ENCODE measurements at regions not wholly inside any gene's neighbourhood (a gene's known extent, or its start where the extent isn't known, plus 50 kb on each side); places are given as distances from the start of the nearest gene placed in this dataset.
A peak's percentile ranks its signal among the peaks of the same experiment; 100 is the strongest.
"Not testable (repeated sequence)": the region's sequence is repeated elsewhere in the genome, so short reads cannot be mapped to it uniquely, and the experiment has no call there.

DNA sequence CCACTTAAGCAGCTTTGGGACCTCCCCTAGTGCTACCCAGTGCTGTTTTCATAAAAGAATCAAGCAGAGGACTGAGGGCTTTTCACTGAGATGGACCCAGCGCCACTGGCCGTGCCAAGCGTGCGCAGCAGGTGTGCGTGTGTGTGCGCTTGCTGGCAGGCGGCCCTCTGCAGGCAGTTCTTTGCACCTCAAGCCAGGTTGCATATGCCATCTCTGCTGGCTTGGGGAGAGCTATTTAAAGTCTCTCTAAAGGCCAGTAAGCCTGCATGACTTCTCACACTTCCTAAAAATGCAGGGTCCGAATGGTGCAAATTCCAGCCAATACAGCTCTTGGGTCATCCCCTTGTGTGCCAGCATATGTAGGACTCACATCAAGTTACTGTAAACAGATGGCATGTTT, 255.5 kb downstream of the RNF152 start:
- Histone ChIP-seq H3K4me1 (ENCODE audit: control insufficient read depth, insufficient read depth, low read length) (peaks cover 20% of the 10 kb centered on the region), H3K27me3 (ENCODE audit: control insufficient read depth, insufficient read depth, low read length) (peaks cover 23% of the 10 kb centered on the region), H3K9ac (ENCODE audit: low read depth, low read length) (no peak overlapping the region), H3K36me3 (ENCODE audit: control insufficient read depth, insufficient read depth, low read length) (no peaks in the 10 kb centered on the region), H3K4me3 (ENCODE audit: low read depth, low read length) (no peak overlapping the region), H3K9me3 (ENCODE audit: control insufficient read depth, insufficient read depth, low read length) (no peaks in the 10 kb centered on the region)

DNA sequence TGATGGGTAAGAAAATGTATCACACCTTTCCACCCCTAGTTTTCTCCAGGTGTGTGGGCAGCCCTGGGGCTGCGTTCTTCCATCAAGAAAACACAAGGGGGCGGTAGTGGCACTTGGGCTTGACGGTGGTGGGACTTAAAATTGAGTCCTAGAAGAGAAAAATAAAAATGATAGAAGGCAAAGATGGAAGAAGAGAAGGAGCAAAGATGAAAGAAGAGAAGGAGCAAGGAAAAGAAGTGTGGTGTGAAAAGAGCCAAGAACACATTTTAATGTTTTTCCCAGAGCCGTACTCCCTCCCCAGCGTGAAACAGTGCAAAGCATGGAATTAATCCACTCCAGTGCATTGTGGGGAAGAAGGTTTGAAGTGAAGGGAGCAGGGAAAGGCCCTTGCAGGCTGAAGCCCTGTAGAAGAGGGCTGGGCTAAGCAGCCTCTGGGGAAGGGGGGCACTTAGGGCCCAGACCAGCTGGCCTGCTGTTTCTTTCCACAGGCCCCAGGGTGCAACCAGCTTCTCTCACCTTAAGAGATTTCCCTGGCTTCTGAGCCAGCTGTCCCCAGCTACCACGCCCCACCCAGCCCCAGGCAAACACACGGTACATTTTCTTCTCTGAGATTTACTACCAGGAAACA, 256.8 kb downstream of the RNF152 start:
- H3K9me3 ChIP-seq (ENCODE audit: control insufficient read depth, insufficient read depth, low read length), result no peaks in the 10 kb centered on the region
- H3K4me3 ChIP-seq (ENCODE audit: low read depth, low read length), result no peak overlapping the region

DNA sequence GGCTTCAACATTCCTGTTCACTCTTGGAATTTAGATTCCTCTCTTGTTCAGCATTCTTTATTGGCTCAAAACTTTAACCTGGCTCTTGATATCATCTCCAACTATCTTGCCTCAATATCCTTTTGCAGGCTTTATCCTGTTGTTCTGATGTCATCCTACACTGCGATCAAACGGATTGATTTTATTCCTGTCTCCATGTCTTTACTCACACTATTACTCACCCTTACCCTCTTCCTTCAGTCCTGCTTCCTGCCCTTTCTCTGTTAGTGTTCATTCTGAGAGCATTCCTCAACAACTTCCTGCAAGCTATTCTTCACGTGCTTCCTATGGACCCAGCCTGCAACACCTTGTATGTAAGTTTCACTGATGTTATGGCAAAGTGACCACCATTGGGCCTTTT, 264.7 kb downstream of the RNF152 start:
- H3K27me3 ChIP-seq (ENCODE audit: control insufficient read depth, insufficient read depth, low read length), result no peaks in the 10 kb centered on the region
- peaks cover 4% of the 10 kb centered on the region for H3K9me3 ChIP-seq (ENCODE audit: control insufficient read depth, insufficient read depth, low read length)
- H3K4me1 ChIP-seq (ENCODE audit: control insufficient read depth, insufficient read depth, low read length), result no peaks in the 10 kb centered on the region
- no peak overlapping the region for H3K4me3 ChIP-seq (ENCODE audit: low read depth, low read length)
- H3K36me3 ChIP-seq (ENCODE audit: control insufficient read depth, insufficient read depth, low read length), result no peaks in the 10 kb centered on the region
- no peak overlapping the region for H3K9ac ChIP-seq (ENCODE audit: low read depth, low read length)

More for the DNA sequence above, 256.8 kb downstream of the RNF152 start:
- peaks cover 23% of the 10 kb centered on the region for H3K27me3 ChIP-seq (ENCODE audit: control insufficient read depth, insufficient read depth, low read length)
- H3K36me3 ChIP-seq (ENCODE audit: control insufficient read depth, insufficient read depth, low read length), result no peaks in the 10 kb centered on the region
- H3K4me1 ChIP-seq (ENCODE audit: control insufficient read depth, insufficient read depth, low read length), result peaks cover 20% of the 10 kb centered on the region
- H3K9ac ChIP-seq (ENCODE audit: low read depth, low read length), result no peak overlapping the region

DNA sequence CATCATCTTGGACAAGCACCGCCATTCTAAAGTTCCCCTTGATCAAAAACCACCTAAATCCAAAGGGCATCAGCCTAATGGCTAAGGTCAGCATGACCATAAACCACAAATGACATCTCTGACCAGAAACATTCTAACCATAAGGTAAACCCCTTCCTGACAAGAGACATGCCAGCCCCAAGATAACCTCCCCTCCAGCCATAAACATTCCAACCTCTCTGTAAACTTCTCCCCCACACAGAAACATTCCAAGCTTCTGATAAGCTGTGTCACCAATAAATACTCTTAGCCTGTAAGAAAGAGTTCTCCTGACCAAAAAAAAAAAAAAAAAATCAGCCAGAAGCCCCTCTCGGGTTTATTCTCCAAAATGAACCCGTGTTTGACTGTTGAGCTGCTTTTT, 268.2 kb downstream of the RNF152 start:
- not testable (repeated sequence) for H3K36me3 ChIP-seq (ENCODE audit: control insufficient read depth, insufficient read depth, low read length); H3K27me3 ChIP-seq (ENCODE audit: control insufficient read depth, insufficient read depth, low read length); H3K4me3 ChIP-seq (ENCODE audit: low read depth, low read length); H3K4me1 ChIP-seq (ENCODE audit: control insufficient read depth, insufficient read depth, low read length); H3K9me3 ChIP-seq (ENCODE audit: control insufficient read depth, insufficient read depth, low read length); H3K9ac ChIP-seq (ENCODE audit: low read depth, low read length)

DNA sequence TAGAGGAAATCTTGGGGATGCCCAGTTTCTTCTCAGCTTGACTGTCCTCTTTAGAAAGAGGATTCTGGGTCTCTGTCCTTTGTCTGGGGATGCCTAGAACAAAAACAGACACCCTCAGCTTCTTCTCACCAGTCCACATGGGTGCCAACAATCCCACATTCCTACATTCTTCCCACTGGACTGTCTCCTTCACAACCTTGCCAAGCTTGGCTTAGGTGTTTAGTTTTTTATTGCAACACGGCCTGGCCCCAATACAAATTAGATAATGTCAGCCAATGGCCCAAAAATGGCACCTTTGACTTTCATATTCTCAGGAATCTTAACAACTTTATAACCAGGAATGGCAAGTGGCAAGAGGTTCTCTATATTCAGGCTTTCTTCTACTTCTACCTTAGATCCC, 273.0 kb downstream of the RNF152 start:
- no peak overlapping the region for H3K9ac ChIP-seq (ENCODE audit: low read depth, low read length)
- no peaks in the 10 kb centered on the region for H3K27me3 ChIP-seq (ENCODE audit: control insufficient read depth, insufficient read depth, low read length)
- H3K4me3 ChIP-seq (ENCODE audit: low read depth, low read length), result no peak overlapping the region
- H3K4me1 ChIP-seq (ENCODE audit: control insufficient read depth, insufficient read depth, low read length), result peaks cover 7% of the 10 kb centered on the region
- H3K9me3 ChIP-seq (ENCODE audit: control insufficient read depth, insufficient read depth, low read length), result peaks cover 7% of the 10 kb centered on the region
- H3K36me3 ChIP-seq (ENCODE audit: control insufficient read depth, insufficient read depth, low read length), result no peaks in the 10 kb centered on the region

DNA sequence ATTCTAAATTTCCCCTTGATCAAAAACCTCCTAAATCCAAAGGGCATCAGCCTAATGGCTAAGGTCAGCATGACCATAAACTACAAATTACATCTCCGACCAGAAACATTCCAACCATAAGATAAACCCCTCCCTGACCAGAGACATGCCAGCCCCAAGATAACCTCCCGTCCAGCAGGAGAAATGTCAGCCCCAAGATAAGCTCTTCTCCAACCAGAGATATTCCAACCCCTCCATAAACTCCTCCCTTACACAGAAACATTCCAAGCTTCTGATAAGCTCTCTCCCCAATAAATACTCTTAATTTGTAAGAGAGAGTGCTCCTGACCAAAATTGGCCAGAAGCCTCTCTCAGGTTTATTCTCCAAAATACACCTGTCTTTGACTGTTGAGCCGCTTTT, 274.0 kb downstream of the RNF152 start:
- no peak overlapping the region for H3K4me3 ChIP-seq (ENCODE audit: low read depth, low read length)
- H3K36me3 ChIP-seq (ENCODE audit: control insufficient read depth, insufficient read depth, low read length), result no peaks in the 10 kb centered on the region
- H3K4me1 ChIP-seq (ENCODE audit: control insufficient read depth, insufficient read depth, low read length), result peaks cover 7% of the 10 kb centered on the region
- no peak overlapping the region for H3K9ac ChIP-seq (ENCODE audit: low read depth, low read length)
- no peaks in the 10 kb centered on the region for H3K27me3 ChIP-seq (ENCODE audit: control insufficient read depth, insufficient read depth, low read length)
- peaks cover 3% of the 10 kb centered on the region for H3K9me3 ChIP-seq (ENCODE audit: control insufficient read depth, insufficient read depth, low read length)

DNA sequence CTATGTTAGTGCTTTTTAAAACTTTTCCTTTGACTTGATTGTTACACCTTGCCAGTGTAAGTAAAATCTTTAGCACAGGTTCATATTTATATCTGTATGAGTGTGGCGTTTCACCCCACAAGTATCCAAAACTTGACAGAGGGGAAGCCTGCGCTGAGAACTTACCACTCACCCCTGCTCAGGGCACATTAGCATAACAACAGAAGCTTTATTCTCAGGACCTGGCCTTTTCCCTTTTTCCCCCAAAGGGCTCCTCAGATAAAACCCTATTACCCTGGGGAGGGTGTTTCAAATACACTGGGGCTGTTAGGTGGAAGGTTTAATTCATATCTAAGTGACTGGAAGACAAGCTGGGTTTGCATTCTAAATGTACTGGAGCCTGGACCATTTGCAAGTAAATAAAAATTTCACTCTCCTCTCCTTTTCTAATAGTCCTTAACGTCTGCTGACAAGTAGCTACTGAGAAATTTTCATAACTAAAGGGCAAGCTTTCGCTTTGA, 276.6 kb downstream of the RNF152 start:
- Histone ChIP-seq H3K9ac (ENCODE audit: low read depth, low read length) (no peak overlapping the region), H3K27me3 (ENCODE audit: control insufficient read depth, insufficient read depth, low read length) (no peaks in the 10 kb centered on the region), H3K36me3 (ENCODE audit: control insufficient read depth, insufficient read depth, low read length) (no peaks in the 10 kb centered on the region), H3K4me3 (ENCODE audit: low read depth, low read length) (no peak overlapping the region), H3K4me1 (ENCODE audit: control insufficient read depth, insufficient read depth, low read length) (peaks cover 7% of the 10 kb centered on the region), H3K9me3 (ENCODE audit: control insufficient read depth, insufficient read depth, low read length) (peaks cover 3% of the 10 kb centered on the region)

DNA sequence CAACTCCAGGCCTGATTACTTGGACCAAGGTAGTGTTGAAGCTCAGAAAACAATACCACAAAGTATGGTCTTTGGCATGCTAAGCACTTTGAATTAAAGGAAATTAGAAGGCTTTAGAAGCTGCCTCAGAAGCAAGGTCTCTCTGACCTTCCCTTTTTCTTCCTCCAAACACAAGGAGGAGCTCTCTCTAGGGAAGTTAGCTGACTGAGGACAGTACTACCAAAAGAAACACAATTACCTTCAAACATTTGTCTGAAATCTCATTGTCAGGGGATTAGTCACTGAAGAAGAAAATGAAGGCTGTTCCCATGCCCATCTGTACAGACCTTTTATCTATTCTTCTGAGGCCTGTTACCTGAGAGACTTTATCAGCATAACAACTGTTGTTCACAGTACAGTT, 279.3 kb downstream of the CDH20 start:
- Histone ChIP-seq H3K4me1 (ENCODE audit: control insufficient read depth, insufficient read depth, low read length) (peaks cover 7% of the 10 kb centered on the region), H3K27me3 (ENCODE audit: control insufficient read depth, insufficient read depth, low read length) (no peaks in the 10 kb centered on the region), H3K9me3 (ENCODE audit: control insufficient read depth, insufficient read depth, low read length) (no peaks in the 10 kb centered on the region), H3K36me3 (ENCODE audit: control insufficient read depth, insufficient read depth, low read length) (no peaks in the 10 kb centered on the region), H3K9ac (ENCODE audit: low read depth, low read length) (no peak overlapping the region), H3K4me3 (ENCODE audit: low read depth, low read length) (no peak overlapping the region)

DNA sequence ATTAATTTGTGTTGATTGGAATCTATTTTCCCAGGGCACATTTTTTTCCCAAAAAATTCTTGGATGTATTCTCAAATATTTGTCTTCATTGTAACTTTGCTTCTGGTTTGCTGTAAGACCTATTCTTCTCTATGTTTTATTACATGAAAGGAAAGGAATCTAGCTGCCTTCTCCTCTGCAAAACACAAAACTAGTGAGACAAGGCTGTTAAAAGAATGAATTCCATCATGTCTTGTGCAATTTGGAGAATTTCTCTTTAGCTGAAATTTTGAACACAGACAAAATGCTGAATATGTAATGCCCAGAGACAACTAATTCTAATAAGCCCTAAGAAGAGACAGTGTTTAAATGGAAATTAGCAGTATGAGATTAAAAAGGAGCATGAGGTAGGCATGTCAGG, 275.9 kb downstream of the CDH20 start:
- H3K4me3 ChIP-seq (ENCODE audit: low read depth, low read length), result no peak overlapping the region

DNA sequence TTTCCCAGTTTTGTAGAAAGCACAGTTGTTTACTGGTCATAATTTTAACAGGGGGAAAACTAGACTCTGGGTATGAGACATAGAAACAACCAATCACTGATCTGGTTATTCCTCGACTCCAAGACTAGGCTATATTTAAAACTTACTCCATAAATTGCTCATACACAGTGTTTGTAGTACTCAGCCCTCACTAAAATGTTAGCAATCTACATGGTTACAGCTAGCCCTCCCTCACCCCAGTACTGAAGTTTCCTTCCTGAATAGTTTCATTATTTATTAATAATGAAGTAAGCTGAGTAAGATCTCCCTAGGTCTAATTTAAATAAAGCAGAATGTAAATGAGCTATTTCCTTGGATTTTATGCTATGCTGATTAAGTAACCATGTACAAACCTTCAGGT, 275.1 kb downstream of the CDH20 start:
- H3K9ac ChIP-seq (ENCODE audit: low read depth, low read length), result no peak overlapping the region
- peaks cover 4% of the 10 kb centered on the region for H3K4me1 ChIP-seq (ENCODE audit: control insufficient read depth, insufficient read depth, low read length)
- no peaks in the 10 kb centered on the region for H3K9me3 ChIP-seq (ENCODE audit: control insufficient read depth, insufficient read depth, low read length)
- H3K27me3 ChIP-seq (ENCODE audit: control insufficient read depth, insufficient read depth, low read length), result no peaks in the 10 kb centered on the region
- no peaks in the 10 kb centered on the region for H3K36me3 ChIP-seq (ENCODE audit: control insufficient read depth, insufficient read depth, low read length)
- H3K4me3 ChIP-seq (ENCODE audit: low read depth, low read length), result no peak overlapping the region

More for the DNA sequence above, 275.9 kb downstream of the CDH20 start:
- Histone ChIP-seq H3K9me3 (ENCODE audit: control insufficient read depth, insufficient read depth, low read length) (no peaks in the 10 kb centered on the region), H3K36me3 (ENCODE audit: control insufficient read depth, insufficient read depth, low read length) (no peaks in the 10 kb centered on the region), H3K4me1 (ENCODE audit: control insufficient read depth, insufficient read depth, low read length) (peaks cover 4% of the 10 kb centered on the region), H3K27me3 (ENCODE audit: control insufficient read depth, insufficient read depth, low read length) (no peaks in the 10 kb centered on the region), H3K9ac (ENCODE audit: low read depth, low read length) (no peak overlapping the region)

DNA sequence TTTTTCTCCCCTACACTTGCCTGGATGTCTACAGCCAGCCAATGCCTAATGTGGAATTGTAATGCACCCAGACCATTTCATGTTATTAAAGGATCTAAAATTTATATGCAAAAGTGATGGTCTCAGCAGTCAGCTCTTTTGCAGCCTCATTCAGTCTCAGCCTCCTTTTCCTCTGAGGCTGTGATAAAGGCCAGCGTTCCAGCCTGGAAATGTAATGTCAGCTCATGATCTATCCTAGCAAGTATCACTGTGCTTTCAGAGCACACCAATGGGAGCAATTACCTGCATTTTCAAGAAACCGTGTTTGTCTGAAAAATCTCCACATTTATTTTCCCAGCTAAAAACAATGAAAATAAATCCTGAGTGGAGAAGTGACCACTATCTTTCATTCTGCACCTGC, 274.6 kb downstream of the CDH20 start:
- Histone ChIP-seq H3K36me3 (ENCODE audit: control insufficient read depth, insufficient read depth, low read length) (no peaks in the 10 kb centered on the region), H3K9me3 (ENCODE audit: control insufficient read depth, insufficient read depth, low read length) (no peaks in the 10 kb centered on the region), H3K4me3 (ENCODE audit: low read depth, low read length) (no peak overlapping the region), H3K9ac (ENCODE audit: low read depth, low read length) (no peak overlapping the region), H3K27me3 (ENCODE audit: control insufficient read depth, insufficient read depth, low read length) (no peaks in the 10 kb centered on the region), H3K4me1 (ENCODE audit: control insufficient read depth, insufficient read depth, low read length) (peaks cover 4% of the 10 kb centered on the region)

DNA sequence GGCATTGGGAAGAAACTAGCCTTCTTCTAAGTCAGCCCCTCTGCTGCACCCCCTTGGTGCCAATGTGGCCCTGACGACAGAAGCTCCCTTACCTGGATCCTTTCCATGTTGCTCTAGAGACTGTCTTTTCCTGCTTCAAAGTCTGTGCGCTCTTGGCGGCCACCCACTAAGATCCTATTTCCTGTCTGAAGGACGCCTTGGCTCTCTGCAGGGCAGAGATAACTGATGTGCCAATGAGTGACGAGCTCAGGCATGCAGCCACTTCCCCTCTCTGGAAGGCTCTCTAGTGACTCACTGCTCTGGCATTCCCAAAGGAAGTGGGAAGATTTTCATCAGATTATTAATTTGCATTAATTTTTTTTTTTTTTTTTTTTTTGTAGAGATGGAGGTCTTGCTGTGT, 273.5 kb downstream of the CDH20 start:
- no peaks in the 10 kb centered on the region for H3K9me3 ChIP-seq (ENCODE audit: control insufficient read depth, insufficient read depth, low read length)
- H3K4me1 ChIP-seq (ENCODE audit: control insufficient read depth, insufficient read depth, low read length), result peaks cover 4% of the 10 kb centered on the region
- peak overlapping the region; percentile 31 for H3K4me3 ChIP-seq (ENCODE audit: low read depth, low read length)
- H3K36me3 ChIP-seq (ENCODE audit: control insufficient read depth, insufficient read depth, low read length), result no peaks in the 10 kb centered on the region
- H3K27me3 ChIP-seq (ENCODE audit: control insufficient read depth, insufficient read depth, low read length), result no peaks in the 10 kb centered on the region
- H3K9ac ChIP-seq (ENCODE audit: low read depth, low read length), result peak overlapping the region; percentile 39
